SK-N-MC (cell line): ENCODE measurements at regions not wholly inside any gene's neighbourhood (a gene's known extent, or its start where the extent isn't known, plus 50 kb on each side); places are given as distances from the start of the nearest gene placed in this dataset.

ENCODE experiments used
- EZH2 ChIP-seq: fragments of 200-600 bp; sonication (generic); IDR thresholded peaks from one replicate; pipeline ENCODE4 v1.6.1; 2017; ENCODE audit warnings: antibody characterized with exemption
- POLR2AphosphoS5 ChIP-seq: IDR thresholded peaks from 2 replicates; pipeline ENCODE4 v1.6.1; 2012; ENCODE audit warnings: mild to moderate bottlenecking, low read depth, low read length, borderline replicate concordance

DNA sequence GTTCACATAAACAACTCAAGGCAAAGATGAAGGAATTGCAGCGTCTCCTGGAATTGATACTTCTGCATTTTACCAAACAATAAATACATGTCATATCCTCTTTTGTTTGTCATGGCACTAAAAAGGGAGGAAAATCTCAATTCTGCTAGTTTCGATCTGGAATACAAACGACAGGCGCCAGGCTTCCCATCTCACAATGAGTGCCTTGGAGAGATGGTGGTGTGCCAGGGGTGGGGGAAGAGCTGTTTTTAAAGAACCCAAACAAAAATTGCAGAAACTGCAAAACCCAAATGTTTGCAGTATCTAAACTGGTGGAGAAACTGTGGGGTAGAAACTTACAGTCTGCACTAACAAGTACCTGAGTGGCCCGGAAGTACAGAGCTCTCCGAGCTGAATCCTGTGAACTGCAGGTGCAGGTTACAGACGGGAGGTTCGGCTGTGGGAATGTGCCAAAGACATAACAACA is 53.0 kb upstream of the KLF3 start:
- no peak for TF ChIP-seq EZH2
- TF ChIP-seq POLR2AphosphoS5: no peak
